ENCODE measurements at regions not wholly inside any gene's neighbourhood (a gene's known extent, or its start where the extent isn't known, plus 50 kb on each side); places are given as distances from the start of the nearest gene placed in this dataset.

- no peak for TF ChIP-seq CTCF (IDR thresholded peaks at IDR 0.05)
- ATAC-seq (no peak), DNase-seq (no peak)
- Histone ChIP-seq H3K4me3 (no peak overlapping the region), H3K4me1 (no peaks in the 10 kb centered on the region), H3K36me3 (ENCODE audit: insufficient read depth in 1 of 2, low read depth in 1 of 2) (no peaks in the 10 kb centered on the region), H3K27me3 (ENCODE audit: insufficient read depth in 3 of 3, low read length in 2 of 3) (no peaks in the 10 kb centered on the region), H3K9me3 (no peaks in the 10 kb centered on the region), H3K27ac (no peak overlapping the region)
- intact Hi-C loops (cut with DNase I), result no loop called here
- WGBS, 3 donors, result 56 to 64% (median 58%) methylated on average over 2 of the region's 2 CpGs
Measured at GRCh38 chrX:17291171-17291900, 83.7 kb upstream of the NHS start.

GRCh38 chrX:17292111-17292527 is 82.9 kb upstream of the NHS start:
- no peak for TF ChIP-seq CTCF (IDR thresholded peaks at IDR 0.05)
- Histone ChIP-seq H3K27me3 (ENCODE audit: insufficient read depth in 3 of 3, low read length in 2 of 3) (no peaks in the 10 kb centered on the region), H3K9me3 (no peaks in the 10 kb centered on the region), H3K4me1 (no peaks in the 10 kb centered on the region), H3K4me3 (no peak overlapping the region), H3K27ac (no peak overlapping the region), H3K36me3 (ENCODE audit: insufficient read depth in 1 of 2, low read depth in 1 of 2) (no peaks in the 10 kb centered on the region)
- intact Hi-C loops (cut with DNase I), result no loop called here
- no peak for DNase-seq
- ATAC-seq, result no peak
- 15 to 21% (median 21%) methylated on average over 4 of the region's 4 CpGs for WGBS, 3 donors

GRCh38 chrX:17294561-17294960 is 80.4 kb upstream of the NHS start:
- 73 to 97% (median 95%) methylated on average over 1 of the region's 1 CpG for WGBS, 3 donors
- Histone ChIP-seq H3K9me3 (no peaks in the 10 kb centered on the region), H3K4me3 (no peak overlapping the region), H3K27ac (no peak overlapping the region), H3K27me3 (ENCODE audit: insufficient read depth in 3 of 3, low read length in 2 of 3) (no peaks in the 10 kb centered on the region), H3K36me3 (ENCODE audit: insufficient read depth in 1 of 2, low read depth in 1 of 2) (no peaks in the 10 kb centered on the region), H3K4me1 (no peaks in the 10 kb centered on the region)
- TF ChIP-seq CTCF (IDR thresholded peaks at IDR 0.05), result no peak
- no peak for DNase-seq
- ATAC-seq, result no peak
- intact Hi-C loops (cut with DNase I), result no loop called here

GRCh38 chrX:17295791-17296190 is 79.2 kb upstream of the NHS start:
- 11 to 52% (median 44%) methylated on average over 1 of the region's 1 CpG for WGBS, 3 donors
- Histone ChIP-seq H3K4me1 (no peaks in the 10 kb centered on the region), H3K4me3 (no peak overlapping the region), H3K9me3 (no peaks in the 10 kb centered on the region), H3K27ac (no peak overlapping the region), H3K36me3 (ENCODE audit: insufficient read depth in 1 of 2, low read depth in 1 of 2) (no peaks in the 10 kb centered on the region), H3K27me3 (ENCODE audit: insufficient read depth in 3 of 3, low read length in 2 of 3) (no peaks in the 10 kb centered on the region)
- no peak for TF ChIP-seq CTCF (IDR thresholded peaks at IDR 0.05)
- intact Hi-C loops (cut with DNase I), result no loop called here
- no peak for ATAC-seq
- no peak for DNase-seq

GRCh38 chrX:17298564-17298963 is 76.4 kb upstream of the NHS start:
- H3K27me3 ChIP-seq (ENCODE audit: insufficient read depth in 3 of 3, low read length in 2 of 3), result no peaks in the 10 kb centered on the region
- intact Hi-C loops (cut with DNase I), result no loop called here
- H3K36me3 ChIP-seq (ENCODE audit: insufficient read depth in 1 of 2, low read depth in 1 of 2), result no peaks in the 10 kb centered on the region
- H3K27ac ChIP-seq, result no peak overlapping the region
- H3K4me3 ChIP-seq, result no peak overlapping the region
- no peak for DNase-seq
- H3K9me3 ChIP-seq, result peaks cover 2% of the 10 kb centered on the region
- no peak for ATAC-seq
- no peaks in the 10 kb centered on the region for H3K4me1 ChIP-seq
- WGBS, 3 donors, result 42 to 100% (median 97%) methylated on average over 1 of the region's 1 CpG
- TF ChIP-seq CTCF (IDR thresholded peaks at IDR 0.05), result no peak
